HG03442 (cell line): ENCODE measurements at regions not wholly inside any gene's neighbourhood (a gene's known extent, or its start where the extent isn't known, plus 50 kb on each side); places are given as distances from the start of the nearest gene placed in this dataset.
A peak's percentile ranks its signal among the peaks of the same experiment; 100 is the strongest.
"Not testable (repeated sequence)": the region's sequence is repeated elsewhere in the genome, so short reads cannot be mapped to it uniquely, and the experiment has no call there.

Source experiments
- ATAC-seq: cut with Tn5 transposase; IDR thresholded peaks from one replicate; pipeline ENCODE4 v1.9.1; 2021; ENCODE audit warnings: mild to moderate bottlenecking, moderate library complexity; ENCODE audit not compliant: unreplicated experiment

GRCh38 chr1:148361427-148362215, 121.5 kb downstream of the PPIAL4G start:
- not testable (repeated sequence) for ATAC-seq

- no peak for ATAC-seq
Observed at GRCh38 chr1:148357037-148357436, 126.1 kb downstream of the PPIAL4G start.

GRCh38 chr1:148355976-148356375, 127.1 kb downstream of the PPIAL4G start:
- ATAC-seq: no peak

- no peak for ATAC-seq
Observed at GRCh38 chr1:148354913-148355308, 128.2 kb downstream of the PPIAL4G start.

GRCh38 chr1:148354284-148354912, 128.7 kb downstream of the PPIAL4G start:
- no peak for ATAC-seq

GRCh38 chr1:148353461-148354283, 129.4 kb downstream of the PPIAL4G start:
- no peak for ATAC-seq

GRCh38 chr1:148352470-148353053, 130.5 kb downstream of the PPIAL4G start:
- no peak for ATAC-seq

- no peak for ATAC-seq
Observed at GRCh38 chr1:148347781-148348180, 135.3 kb downstream of the PPIAL4G start.

- ATAC-seq: not testable (repeated sequence)
Observed at GRCh38 chr1:148345659-148346151, 137.4 kb downstream of the PPIAL4G start.

GRCh38 chr1:148344651-148345050, 138.5 kb downstream of the PPIAL4G start:
- ATAC-seq: not testable (repeated sequence)

GRCh38 chr1:148341729-148342128, 141.4 kb downstream of the PPIAL4G start:
- not testable (repeated sequence) for ATAC-seq

- ATAC-seq: not testable (repeated sequence)
Observed at GRCh38 chr1:148336121-148336918, 146.8 kb downstream of the PPIAL4G start.

GRCh38 chr1:148334339-148335130, 148.6 kb downstream of the PPIAL4G start:
- peak; percentile 78 for ATAC-seq

- no peak for ATAC-seq
Observed at GRCh38 chr1:148333875-148334338, 149.2 kb downstream of the PPIAL4G start.

GRCh38 chr1:148328884-148329283, 154.2 kb downstream of the PPIAL4G start:
- ATAC-seq: no peak

- not testable (repeated sequence) for ATAC-seq
Observed at GRCh38 chr1:148325031-148325430, 158.1 kb downstream of the PPIAL4G start.

- not testable (repeated sequence) for ATAC-seq
Observed at GRCh38 chr1:148324465-148324864, 158.6 kb downstream of the PPIAL4G start.

- ATAC-seq: not testable (repeated sequence)
Observed at GRCh38 chr1:148320079-148320478, 163.0 kb downstream of the PPIAL4G start.

GRCh38 chr1:148318904-148319242, 164.2 kb downstream of the PPIAL4G start:
- ATAC-seq: peak; percentile 12
